GM21619 (cell line): ENCODE measurements at regions not wholly inside any gene's neighbourhood (a gene's known extent, or its start where the extent isn't known, plus 50 kb on each side); places are given as distances from the start of the nearest gene placed in this dataset.
"Not testable (repeated sequence)": the region's sequence is repeated elsewhere in the genome, so short reads cannot be mapped to it uniquely, and the experiment has no call there.

Experiments used
- ATAC-seq: cut with Tn5 transposase; IDR thresholded peaks from one replicate; pipeline ENCODE4 v1.9.1; 2021; ENCODE audit not compliant: unreplicated experiment

DNA sequence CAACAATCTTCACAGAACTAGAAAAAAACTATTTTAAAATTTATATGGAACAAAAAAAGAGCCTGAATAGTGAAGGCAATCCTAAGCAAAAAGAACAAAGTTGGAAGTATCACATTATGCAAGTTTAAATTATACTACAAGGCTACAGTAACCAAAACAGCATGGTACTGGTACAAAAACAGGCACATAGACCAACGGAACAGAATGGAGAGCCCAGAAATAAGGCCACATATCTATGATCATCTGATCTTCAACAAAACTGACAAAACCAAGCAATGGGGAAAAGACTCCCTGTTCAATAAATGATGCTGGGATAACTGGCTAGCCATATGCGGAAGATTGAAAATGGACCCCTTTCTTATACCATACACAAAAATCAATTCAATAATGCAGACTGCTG, 74.4 kb upstream of the RTN4 start:
- ATAC-seq = not testable (repeated sequence)

DNA sequence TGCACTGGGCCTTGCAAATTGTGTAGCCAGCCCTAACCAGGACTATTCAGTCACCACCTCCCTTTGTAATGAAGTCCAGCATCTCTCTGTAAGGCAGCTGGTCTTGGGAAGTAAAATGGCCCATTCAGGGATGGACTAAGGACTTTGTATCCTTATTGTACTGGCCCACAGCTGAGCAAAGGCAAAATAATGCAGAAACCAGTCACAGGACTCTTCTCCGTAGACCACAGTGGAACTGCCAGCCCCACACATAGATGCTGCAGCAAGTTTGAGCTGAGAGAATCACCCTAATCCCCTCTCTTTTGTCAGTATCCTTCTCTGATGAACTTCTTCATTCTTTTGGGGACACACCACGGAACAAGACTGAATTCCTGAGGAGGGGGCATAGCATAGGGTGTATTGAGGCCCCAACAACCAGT, 73.6 kb upstream of the RTN4 start:
- no peak for ATAC-seq

DNA sequence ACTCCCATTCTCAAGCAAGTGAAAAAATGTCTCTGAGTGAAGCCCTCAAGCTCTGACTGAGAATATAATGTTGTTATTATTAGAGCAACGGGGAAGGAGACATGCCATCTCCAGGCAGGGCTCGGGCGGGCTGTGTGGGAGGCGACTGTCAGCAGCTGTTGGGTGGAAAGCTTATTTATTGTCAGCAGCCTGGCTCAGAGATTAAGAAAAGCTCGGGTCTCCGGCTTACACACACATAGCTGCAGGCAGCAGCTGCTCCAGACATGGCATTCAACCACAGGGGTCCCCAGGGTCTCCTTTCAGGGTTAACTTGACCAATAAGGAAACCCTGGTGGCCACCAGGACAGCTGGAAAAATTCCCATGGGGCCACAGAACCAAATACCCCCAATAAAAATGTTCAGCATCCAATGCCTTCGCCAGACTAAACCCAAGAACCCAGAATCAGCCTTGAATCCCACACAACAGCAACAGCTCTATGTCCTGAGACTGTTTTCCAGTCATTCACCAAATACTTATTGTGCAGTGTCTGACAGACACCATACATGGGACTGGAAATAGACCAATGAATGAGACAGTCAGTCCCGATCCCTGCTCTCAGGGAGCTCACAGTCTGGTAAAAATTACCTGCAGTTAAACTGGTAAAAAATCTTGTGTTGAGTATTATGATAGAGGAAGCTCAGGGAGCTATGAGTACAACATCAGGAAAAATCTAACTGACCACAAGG, 70.5 kb upstream of the RTN4 start:
- no peak for ATAC-seq

DNA sequence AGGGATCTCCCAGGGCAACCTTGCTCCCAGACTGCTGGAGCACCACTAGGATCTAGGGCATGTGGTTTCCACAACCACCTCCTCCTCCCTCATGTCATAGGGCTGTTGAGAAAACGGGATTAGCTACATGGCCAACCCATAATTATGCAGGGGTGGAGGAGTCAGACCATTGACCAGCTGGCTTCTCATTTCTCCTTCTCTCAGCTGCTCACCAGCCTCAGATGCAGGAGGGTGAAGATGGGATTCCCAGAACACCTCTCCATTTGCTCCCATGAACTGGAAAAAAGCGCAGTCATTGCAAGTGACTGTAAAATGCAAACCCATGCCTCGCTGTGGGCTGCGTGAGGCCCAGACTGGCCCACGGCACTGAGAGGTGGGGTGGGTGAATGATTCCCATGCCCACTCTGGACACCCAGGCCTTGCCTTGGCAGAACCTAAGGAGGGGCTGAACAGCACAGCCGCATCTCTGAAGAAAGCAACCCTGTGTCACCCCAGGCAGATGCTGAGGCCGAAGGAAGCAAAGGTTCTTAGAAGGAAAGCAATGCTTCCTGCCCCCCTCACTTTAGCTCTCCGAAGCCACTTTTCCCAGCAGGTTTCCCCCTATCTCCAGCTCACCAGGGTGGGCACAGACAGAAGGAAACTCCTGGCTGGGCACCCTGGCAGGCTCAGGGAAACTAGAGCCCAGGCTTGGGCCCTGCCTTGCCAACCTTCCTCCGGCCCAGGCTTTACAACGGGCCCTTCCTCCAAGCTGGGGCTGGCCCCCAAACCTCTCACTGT, 69.6 kb upstream of the RTN4 start:
- ATAC-seq = no peak

DNA sequence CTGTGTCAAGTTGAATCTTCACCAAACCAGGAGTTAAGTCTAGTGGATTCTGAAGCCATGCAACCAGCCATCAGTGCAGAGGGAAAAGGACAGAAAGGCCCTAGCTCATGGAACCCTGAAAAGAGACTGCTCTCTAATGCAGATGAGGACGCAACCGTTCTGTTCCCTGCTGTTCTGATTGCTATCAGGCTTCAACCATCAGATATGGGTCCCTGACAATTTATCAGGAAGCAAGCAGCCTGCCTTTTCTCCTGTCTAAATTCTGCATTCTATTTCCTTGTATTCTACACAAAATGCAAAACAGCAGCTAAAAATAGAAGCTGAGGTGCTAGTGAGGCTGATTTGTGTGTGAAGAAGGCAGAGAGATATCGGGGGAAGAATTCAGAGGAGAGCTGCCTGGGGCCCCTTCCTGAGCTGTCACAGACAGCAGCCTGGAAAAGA, 68.4 kb upstream of the RTN4 start:
- no peak for ATAC-seq

DNA sequence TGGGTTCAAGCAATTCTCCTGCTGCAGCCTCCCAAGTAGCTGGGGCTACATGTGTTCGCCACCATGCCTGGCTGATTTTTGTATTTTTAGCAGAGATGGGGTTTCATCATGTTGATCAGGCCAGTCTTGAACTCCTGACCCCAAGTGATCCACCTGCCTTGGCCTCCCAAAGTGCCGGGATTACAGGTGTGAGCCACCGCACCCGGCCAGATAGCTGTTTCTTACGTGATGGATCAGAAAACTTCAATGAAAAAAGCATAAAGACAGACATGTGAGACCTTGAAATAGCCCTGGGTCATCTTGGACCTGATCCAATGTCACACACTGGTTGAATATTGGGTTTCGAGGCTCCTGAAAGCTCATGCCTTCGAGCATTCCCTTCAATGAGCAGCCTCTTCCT, 66.7 kb upstream of the RTN4 start:
- no peak for ATAC-seq

DNA sequence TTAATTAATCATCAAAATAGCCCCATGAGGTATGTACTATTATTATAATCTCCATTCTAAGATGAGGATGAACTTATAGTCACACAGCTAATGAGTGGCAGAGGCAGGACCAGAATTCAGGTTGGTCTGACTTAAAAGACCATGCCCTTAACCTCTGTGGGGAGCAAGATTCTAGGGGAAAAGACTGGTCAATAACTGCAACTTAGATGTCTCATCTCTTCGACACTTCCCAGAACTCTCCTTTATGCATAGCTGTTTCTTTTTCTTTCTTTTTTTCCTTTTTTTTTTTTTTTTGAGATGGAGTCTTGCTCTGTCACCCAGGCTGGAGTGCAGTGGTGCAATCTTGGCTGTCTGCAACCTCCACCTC, 66.3 kb upstream of the RTN4 start:
- no peak for ATAC-seq

DNA sequence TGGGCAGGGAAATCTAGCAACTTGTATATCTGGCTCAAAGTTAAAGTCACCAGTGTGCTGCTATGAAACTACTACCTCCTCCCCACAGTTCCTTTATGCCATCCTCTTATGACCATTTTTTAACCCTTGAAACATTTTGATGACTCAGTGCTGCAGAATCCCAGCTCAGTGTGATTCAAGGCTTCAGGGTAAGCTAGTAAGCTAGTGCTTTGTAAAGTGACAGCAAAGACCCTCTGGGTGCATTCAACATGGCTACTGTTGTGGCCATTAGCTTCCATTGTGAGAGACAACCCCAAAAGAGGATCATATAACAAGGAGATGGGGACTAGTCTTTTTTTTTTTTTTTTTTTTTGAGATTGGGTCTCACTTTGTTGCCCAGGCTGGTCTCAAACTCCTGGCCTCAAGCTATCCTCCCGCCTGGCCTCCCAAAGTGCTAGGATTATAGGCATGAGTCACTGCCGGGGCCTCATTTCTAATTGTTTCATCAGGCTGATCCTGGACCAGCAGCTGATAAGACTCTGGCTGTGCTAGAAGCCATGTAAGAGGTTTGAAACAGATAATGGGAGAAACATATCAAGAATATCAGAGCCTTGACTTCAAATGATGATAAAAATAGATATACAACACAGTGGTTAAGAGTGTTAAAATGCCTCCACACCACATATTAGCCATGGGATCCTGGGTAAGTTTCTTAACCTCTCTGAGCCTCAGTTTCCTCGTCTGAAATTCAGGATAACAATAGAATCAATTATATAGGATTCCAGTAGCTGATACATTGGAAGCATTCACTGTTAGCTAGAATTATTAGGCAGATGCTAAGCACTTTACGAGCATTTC, 65.7 kb upstream of the RTN4 start:
- no peak for ATAC-seq

DNA sequence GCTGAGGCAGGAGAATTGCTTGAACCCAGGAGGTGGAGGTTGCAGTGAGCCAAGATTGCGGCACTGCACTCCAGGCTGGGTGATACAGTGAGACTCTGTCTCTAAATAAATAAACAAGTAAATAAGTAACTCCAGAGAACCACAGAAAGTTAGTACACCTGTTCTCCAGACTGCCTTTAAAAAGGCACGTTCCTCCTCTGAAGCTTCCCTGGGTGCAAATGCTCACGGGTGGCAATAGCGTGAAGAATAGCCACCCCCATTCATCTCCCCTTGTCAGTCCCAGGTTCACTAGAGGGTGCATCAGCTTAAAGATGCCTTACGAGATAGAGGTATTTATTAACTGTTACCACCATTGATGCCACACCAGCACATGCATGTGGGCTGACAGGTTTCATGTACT, 64.3 kb upstream of the RTN4 start:
- peak; percentile 56 for ATAC-seq

DNA sequence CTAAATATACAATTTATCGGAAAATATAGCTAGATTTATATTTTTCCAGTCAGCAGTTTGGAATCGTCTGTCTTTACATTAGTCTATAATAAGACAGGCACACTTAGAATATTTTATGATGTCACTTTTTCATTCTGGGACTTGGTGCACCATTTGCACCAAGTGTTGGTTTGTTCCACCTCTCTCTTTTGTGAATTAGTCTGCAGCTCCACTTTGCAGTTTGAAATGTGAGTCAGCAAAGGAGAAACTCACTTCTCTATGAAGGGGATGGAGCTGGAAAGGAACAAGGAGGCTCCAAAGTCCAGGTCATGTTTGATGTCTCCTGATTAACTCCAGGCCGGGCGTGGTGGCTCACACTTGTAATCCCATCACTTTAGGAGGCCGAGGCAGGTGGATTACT, 63.8 kb upstream of the RTN4 start:
- ATAC-seq = no peak

DNA sequence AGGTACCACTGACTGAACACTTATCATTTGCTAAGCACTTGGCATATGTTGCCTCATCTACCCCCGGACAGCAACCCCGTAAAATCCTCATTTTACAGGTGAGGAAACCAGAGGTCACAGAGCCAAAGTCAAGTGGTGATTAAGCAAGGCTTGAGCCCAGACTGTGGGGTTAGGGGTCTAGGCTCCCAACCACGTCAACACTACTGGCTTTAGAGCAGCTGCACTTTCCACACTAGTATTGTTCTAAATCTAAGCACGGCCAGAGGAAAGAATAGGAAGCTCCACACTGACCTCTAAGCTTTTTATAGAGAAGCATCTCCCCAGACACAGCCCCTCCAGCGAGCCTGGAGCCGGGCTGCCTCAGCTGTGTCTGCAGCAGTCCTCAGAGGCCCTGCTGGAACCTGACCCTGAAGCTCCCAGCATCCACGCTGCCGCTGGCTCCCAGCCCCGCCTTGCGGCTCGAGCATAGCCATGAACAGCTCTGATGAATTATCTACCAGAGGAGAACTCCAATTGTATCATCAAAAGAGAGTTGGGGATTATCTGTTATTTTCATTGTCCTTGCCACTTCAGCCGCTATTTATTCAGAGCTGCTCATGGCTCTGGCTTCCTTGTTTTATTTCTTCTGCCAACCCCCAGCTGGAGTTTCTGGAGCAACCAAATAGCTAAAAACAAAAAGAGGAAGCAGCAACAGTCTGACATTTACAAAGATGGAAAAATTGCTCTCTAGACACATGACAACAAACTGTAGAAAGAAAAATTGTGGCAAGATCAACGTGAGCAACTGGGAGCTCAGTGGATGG, 62.2 kb upstream of the RTN4 start:
- ATAC-seq = no peak

DNA sequence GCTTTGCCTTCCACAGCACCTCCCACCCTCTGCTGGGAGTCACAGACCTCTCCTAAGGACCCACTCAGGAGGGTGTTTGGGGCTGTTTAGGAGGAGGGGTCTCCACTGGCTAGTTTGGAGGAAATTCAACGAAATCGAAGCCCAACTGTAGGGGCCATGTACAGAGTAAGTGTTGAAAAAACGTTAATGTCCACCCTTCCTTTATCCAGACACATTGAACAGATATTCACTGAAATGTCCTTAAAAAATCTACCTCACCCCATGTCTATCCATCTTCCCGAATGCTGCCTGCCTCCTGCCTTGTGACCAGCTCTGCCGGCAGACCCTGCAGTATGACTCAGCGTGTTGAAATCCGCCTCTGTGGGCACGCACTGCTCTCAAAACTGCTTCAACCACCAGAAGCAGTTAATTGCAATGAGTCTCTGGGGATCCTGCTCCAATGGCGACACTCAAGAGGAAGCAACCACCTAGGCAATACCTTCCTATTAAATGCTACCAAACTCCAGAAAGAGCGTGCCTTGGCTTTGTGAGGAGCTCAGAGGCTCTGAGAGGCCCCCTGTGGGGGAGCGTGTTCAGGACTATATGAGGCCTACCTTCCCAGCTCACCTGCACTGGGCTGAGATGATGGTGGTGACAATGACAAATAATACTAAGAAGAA, 61.4 kb upstream of the RTN4 start:
- no peak for ATAC-seq

DNA sequence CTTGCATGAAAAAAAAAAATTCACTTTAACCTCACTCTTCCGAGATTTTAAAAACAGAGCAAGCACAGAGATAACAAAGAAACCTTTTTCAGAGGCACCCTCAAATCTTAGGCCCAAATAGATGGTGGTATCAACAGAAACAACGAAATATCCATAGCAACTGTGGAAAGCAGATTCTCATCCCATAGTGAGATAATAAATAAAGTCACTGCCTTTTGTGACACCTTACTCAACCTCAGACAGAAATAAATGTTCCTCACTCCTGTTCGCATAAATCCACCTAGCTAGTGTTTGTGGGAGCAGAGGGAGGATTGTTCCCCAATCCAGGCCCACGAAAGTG, 60.9 kb upstream of the RTN4 start:
- no peak for ATAC-seq

DNA sequence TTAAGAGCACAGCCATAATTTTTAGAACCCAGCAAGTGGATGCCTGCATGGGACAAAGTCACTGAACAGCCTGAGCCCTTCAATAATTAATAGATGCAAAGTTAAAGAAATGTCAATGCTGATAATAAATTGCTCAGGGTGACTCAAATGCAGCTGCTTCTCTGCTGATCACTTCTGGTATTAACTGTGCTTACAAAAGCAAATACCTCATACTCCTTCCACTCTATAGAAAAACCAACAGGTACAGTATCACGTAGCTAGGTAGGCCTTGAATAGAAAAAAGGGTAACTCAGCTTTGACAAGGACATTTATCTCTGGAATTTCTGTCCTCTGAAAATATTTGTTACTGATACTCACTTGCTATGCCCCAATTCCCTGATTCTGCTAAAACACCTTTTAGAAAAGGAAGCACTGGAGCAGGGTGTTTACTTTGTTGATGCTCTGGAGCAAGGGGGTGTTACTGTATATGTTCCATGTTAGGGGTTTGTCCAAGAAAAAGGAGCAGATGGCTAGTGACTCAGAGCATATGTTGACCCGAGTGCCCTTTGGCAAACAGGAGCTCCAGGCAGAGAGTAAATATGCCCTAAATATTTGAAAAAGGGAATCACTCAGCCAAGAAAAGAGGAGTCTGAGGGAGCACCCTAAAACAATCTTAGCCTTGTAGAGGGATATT, 59.1 kb upstream of the RTN4 start:
- no peak for ATAC-seq

DNA sequence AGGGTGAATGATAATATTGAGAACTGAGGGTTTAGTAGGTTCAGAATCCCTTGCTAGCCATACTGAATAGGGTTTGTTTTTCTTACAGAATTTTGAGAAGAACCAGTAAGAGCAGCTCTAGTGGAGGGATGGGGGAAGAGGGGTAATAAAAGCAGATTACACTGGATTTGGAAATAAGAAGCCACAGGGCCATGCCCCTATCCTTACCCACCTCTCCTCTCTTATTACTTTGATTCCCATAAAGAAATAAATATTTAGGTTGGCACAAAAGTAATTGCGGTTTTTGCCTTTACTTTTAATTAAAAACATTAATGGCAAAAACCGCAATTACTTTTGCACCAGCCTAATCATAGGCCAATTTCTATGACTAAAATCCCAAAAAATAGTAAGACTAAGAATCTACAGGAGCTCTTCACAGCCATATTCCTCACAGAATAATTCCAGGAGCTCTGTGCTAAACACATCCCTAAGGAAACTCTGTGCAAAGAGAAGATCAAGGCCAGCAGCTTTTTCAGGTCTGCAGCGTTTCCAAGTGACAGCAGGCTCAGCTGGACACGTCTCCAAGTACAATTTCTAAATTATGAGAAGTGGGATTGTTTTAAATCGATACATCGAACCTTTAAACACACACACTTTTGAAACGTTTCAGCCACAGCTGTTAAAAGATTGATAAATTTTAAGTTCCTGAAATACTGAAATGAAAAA, 58.4 kb upstream of the RTN4 start:
- ATAC-seq = no peak

DNA sequence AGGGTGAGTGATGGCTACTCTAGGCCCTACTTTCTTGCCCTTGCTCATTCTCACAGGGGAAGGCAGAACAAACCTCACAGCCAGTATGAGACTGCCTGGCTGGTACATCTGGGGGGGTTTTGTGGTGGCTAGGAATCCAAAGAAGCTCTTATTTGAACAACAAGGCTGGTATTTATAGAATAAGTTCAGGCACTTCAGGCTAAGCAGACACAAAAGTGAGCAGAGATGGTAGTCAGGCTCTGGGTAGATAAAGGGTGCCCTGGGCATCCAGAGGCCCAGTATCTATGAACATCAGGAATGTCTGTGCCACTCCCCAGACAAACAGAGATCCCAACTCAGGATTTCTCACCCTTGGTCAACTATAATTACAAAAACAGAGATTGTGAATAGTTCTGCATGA, 57.2 kb upstream of the RTN4 start:
- no peak for ATAC-seq

DNA sequence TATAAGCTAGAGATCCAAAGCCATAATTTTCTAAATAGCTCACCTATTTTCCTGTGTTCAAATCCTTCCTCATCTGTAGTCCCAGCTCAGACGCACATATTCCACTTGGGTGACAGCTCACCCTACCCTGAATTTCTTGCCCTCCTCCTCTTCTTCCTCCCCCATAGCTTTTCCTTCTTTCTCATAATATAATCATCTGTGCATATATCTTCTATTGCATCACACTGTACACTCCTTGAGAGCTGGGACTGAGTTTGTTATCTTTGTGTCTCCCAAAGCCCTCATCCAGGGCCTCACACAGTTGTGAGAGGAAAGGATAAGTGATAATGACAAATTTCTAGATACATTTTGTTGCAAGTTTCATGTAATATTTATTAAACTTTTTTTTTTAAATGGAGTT, 55.9 kb upstream of the RTN4 start:
- ATAC-seq = no peak

DNA sequence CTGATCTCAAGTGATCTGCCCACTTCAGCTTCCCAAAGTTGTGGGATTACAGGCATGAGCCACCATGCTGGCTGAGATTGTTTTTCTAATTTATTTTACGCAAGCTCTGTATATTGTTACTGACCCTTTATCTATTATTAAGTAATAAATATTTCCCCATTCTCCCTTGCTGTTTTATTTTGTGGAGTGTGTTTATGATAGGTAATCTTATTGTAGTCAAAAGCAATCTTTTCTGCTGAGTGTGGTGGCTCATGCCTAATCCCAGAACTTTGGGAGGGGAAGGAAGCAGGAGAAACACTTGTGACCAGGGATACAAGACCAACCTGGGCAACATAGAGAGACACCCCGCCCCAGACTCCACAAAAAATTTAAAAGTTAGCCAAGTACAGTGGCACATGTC, 55.2 kb upstream of the RTN4 start:
- no peak for ATAC-seq

DNA sequence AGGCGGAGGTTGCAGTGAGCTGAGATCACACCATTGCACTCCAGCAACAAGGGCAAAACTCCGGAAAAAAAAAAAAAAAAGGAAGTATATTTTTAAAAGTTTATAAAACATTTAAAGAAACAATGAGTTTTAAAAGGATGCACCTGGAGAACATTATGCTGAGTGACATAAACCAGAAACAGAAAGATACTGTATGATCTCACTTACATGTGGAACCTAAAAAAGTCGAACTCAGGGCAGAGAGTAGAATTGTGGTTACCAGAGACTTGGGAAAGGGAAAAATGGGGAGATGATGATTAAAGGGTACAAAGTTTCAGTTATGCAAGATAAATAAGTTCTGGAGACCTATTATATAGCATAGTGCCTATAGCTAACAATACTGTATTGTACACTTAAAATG, 52.8 kb upstream of the RTN4 start:
- no peak for ATAC-seq
